Esophagus muscularis mucosa (tissue), 4 donors: ENCODE measurements at regions not wholly inside any gene's neighbourhood (a gene's known extent, or its start where the extent isn't known, plus 50 kb on each side); places are given as distances from the start of the nearest gene placed in this dataset.
"Not testable (repeated sequence)": the region's sequence is repeated elsewhere in the genome, so short reads cannot be mapped to it uniquely, and the experiment has no call there.

Experiments
- CTCF ChIP-seq, 3 experiments: fragments of 200-600 bp in 2 of 3; fragments of 450-650 bp in 1 of 3; sonication (generic) in 2 of 3; IDR thresholded peaks; one replicate each; pipeline ENCODE4 v1.5.1; 2017 to 2019; ENCODE audit warnings: antibody characterized with exemption in 3 of 3, mild to moderate bottlenecking in 2 of 3, moderate library complexity in 1 of 3
- EP300 ChIP-seq: sonication (generic); formaldehyde crosslinking; IDR thresholded peaks from one replicate; pipeline ENCODE4 v1.6.1; 2017; ENCODE audit warnings: antibody characterized with exemption
- POLR2AphosphoS5 ChIP-seq, 2 donors: sonication (generic); formaldehyde crosslinking; IDR thresholded peaks; one replicate each; pipeline ENCODE4 v1.6.1; 2017; ENCODE audit warnings: antibody characterized with exemption in 2 of 2

GRCh38 chr10:30549134-30549687 lies 80.3 kb downstream of the LYZL2 start:
- not testable (repeated sequence) for TF ChIP-seq CTCF (IDR thresholded peaks at IDR 0.05); EP300; POLR2AphosphoS5 (IDR thresholded peaks at IDR 0.05)
